ENCODE measurements at regions not wholly inside any gene's neighbourhood (a gene's known extent, or its start where the extent isn't known, plus 50 kb on each side); places are given as distances from the start of the nearest gene placed in this dataset.

GRCh38 chr10:78281627-78282026, 248.0 kb downstream of the RPS24 start:
- DNase-seq (ENCODE audit: low read depth) = no peak
- no peak for TF ChIP-seq CTCF (IDR thresholded peaks at IDR 0.05; ENCODE audit: low read depth, low read length, missing control alignments)
- H3K4me3 ChIP-seq (ENCODE audit: low read depth, low read length) = no peak overlapping the region
- in situ Hi-C loops (cut with HindIII; ENCODE audit: low sequenced_read_pairs) = no loop called here

GRCh38 chr10:78283069-78283682, 249.5 kb downstream of the RPS24 start:
- no peak for DNase-seq (ENCODE audit: low read depth)
- H3K4me3 ChIP-seq (ENCODE audit: low read depth, low read length) = no peak overlapping the region
- in situ Hi-C loops (cut with HindIII; ENCODE audit: low sequenced_read_pairs) = no loop called here
- TF ChIP-seq CTCF (IDR thresholded peaks at IDR 0.05; ENCODE audit: low read depth, low read length, missing control alignments) = no peak

GRCh38 chr10:78284381-78284780, 250.7 kb downstream of the RPS24 start:
- H3K4me3 ChIP-seq (ENCODE audit: low read depth, low read length) = no peak overlapping the region
- in situ Hi-C loops (cut with HindIII; ENCODE audit: low sequenced_read_pairs) = no loop called here
- TF ChIP-seq CTCF (IDR thresholded peaks at IDR 0.05; ENCODE audit: low read depth, low read length, missing control alignments) = no peak
- DNase-seq (ENCODE audit: low read depth) = no peak

GRCh38 chr10:78285226-78285625, 251.6 kb downstream of the RPS24 start:
- TF ChIP-seq CTCF (IDR thresholded peaks at IDR 0.05; ENCODE audit: low read depth, low read length, missing control alignments) = no peak
- in situ Hi-C loops (cut with HindIII; ENCODE audit: low sequenced_read_pairs) = no loop called here
- no peak for DNase-seq (ENCODE audit: low read depth)
- H3K4me3 ChIP-seq (ENCODE audit: low read depth, low read length) = no peak overlapping the region

- in situ Hi-C loops (cut with HindIII; ENCODE audit: low sequenced_read_pairs) = no loop called here
- no peak for DNase-seq (ENCODE audit: low read depth)
- H3K4me3 ChIP-seq (ENCODE audit: low read depth, low read length) = no peak overlapping the region
- TF ChIP-seq CTCF (IDR thresholded peaks at IDR 0.05; ENCODE audit: low read depth, low read length, missing control alignments) = no peak
Measured at GRCh38 chr10:78286186-78286585, 252.5 kb downstream of the RPS24 start.

- in situ Hi-C loops (cut with HindIII; ENCODE audit: low sequenced_read_pairs) = no loop called here
- no peak for TF ChIP-seq CTCF (IDR thresholded peaks at IDR 0.05; ENCODE audit: low read depth, low read length, missing control alignments)
- no peak for DNase-seq (ENCODE audit: low read depth)
- H3K4me3 ChIP-seq (ENCODE audit: low read depth, low read length) = no peak overlapping the region
Measured at GRCh38 chr10:78286668-78287067, 253.0 kb downstream of the RPS24 start.
